HUDEP-2 (cell line): ENCODE measurements at regions not wholly inside any gene's neighbourhood (a gene's known extent, or its start where the extent isn't known, plus 50 kb on each side); places are given as distances from the start of the nearest gene placed in this dataset.
A peak's percentile ranks its signal among the peaks of the same experiment; 100 is the strongest.
"Not testable (repeated sequence)": the region's sequence is repeated elsewhere in the genome, so short reads cannot be mapped to it uniquely, and the experiment has no call there.

Source experiments
- DNase-seq, 76 experiments: peaks; one replicate each; lab custom pipeline; 2025; ENCODE audit not compliant: unreplicated experiment in 76 of 76; lab: John Stamatoyannopoulos, UW

GRCh38 chr9:85344901-85345300 is 396.9 kb downstream of the AGTPBP1 start:
- DNase-seq = no peak

- DNase-seq = no peak
Observed at GRCh38 chr9:85339338-85339737, 402.4 kb downstream of the AGTPBP1 start.

- DNase-seq = no peak
Observed at GRCh38 chr9:85334228-85334627, 407.5 kb downstream of the AGTPBP1 start.

- peak in 6 of 76 experiments; percentile 2 to 17 (median 9) for DNase-seq
Observed at GRCh38 chr9:85332487-85332886, 409.3 kb downstream of the AGTPBP1 start.

- no peak for DNase-seq
Observed at GRCh38 chr9:85331626-85332025, 410.1 kb downstream of the AGTPBP1 start.

- DNase-seq = no peak
Observed at GRCh38 chr9:85322592-85322991, 419.2 kb downstream of the AGTPBP1 start.

- no peak for DNase-seq
Observed at GRCh38 chr9:85321561-85321960, 420.2 kb downstream of the AGTPBP1 start.

- no peak for DNase-seq
Observed at GRCh38 chr9:85319936-85320656, 421.7 kb downstream of the AGTPBP1 start.

GRCh38 chr9:85315535-85315934 is 426.2 kb downstream of the AGTPBP1 start:
- not testable (repeated sequence) for DNase-seq

- no peak for DNase-seq
Observed at GRCh38 chr9:85310573-85310972, 431.2 kb downstream of the AGTPBP1 start.

GRCh38 chr9:85303757-85304134 is 438.0 kb downstream of the AGTPBP1 start:
- DNase-seq = no peak

- DNase-seq = no peak
Observed at GRCh38 chr9:85302938-85303756, 438.6 kb downstream of the AGTPBP1 start.

- DNase-seq = no peak
Observed at GRCh38 chr9:85298499-85298898, 443.3 kb downstream of the AGTPBP1 start.

- not testable (repeated sequence) for DNase-seq
Observed at GRCh38 chr9:85295244-85295643, 446.5 kb downstream of the AGTPBP1 start.

GRCh38 chr9:85292261-85292660 is 449.5 kb downstream of the AGTPBP1 start:
- DNase-seq = no peak

GRCh38 chr9:85291266-85291665 is 450.5 kb downstream of the AGTPBP1 start:
- DNase-seq = no peak

- DNase-seq = no peak
Observed at GRCh38 chr9:85290019-85290418, 451.7 kb downstream of the AGTPBP1 start.

GRCh38 chr9:85289142-85289541 is 452.6 kb downstream of the AGTPBP1 start:
- no peak for DNase-seq

GRCh38 chr9:85283421-85283820 is 458.3 kb downstream of the AGTPBP1 start:
- no peak for DNase-seq

GRCh38 chr9:85278769-85279168 is 463.0 kb downstream of the AGTPBP1 start:
- DNase-seq = no peak

- no peak for DNase-seq
Observed at GRCh38 chr9:85276741-85277140, 465.0 kb downstream of the AGTPBP1 start.

GRCh38 chr9:85269811-85270210 is 471.9 kb downstream of the AGTPBP1 start:
- DNase-seq = no peak
